Esophagus squamous epithelium (tissue), 4 donors: ENCODE measurements at regions not wholly inside any gene's neighbourhood (a gene's known extent, or its start where the extent isn't known, plus 50 kb on each side); places are given as distances from the start of the nearest gene placed in this dataset.

Source experiments
- POLR2A ChIP-seq, 4 donors: fragments of 450-650 bp; IDR thresholded peaks; one replicate each; pipeline ENCODE4 v1.6.1; 2017; ENCODE audit warnings: antibody characterized with exemption in 4 of 4, mild to moderate bottlenecking in 4 of 4, moderate library complexity in 3 of 4
- TF ChIP-seq, protein P1 (sequence below), 6 experiments: fragments of 450-650 bp in 4 of 6; fragments of 200-600 bp in 2 of 6; sonication (generic) in 2 of 6; IDR thresholded peaks; one replicate each; pipeline ENCODE4 v1.5.1; 2016 to 2019; ENCODE audit warnings: antibody characterized with exemption in 6 of 6, mild to moderate bottlenecking in 4 of 6, moderate library complexity in 4 of 6

DNA sequence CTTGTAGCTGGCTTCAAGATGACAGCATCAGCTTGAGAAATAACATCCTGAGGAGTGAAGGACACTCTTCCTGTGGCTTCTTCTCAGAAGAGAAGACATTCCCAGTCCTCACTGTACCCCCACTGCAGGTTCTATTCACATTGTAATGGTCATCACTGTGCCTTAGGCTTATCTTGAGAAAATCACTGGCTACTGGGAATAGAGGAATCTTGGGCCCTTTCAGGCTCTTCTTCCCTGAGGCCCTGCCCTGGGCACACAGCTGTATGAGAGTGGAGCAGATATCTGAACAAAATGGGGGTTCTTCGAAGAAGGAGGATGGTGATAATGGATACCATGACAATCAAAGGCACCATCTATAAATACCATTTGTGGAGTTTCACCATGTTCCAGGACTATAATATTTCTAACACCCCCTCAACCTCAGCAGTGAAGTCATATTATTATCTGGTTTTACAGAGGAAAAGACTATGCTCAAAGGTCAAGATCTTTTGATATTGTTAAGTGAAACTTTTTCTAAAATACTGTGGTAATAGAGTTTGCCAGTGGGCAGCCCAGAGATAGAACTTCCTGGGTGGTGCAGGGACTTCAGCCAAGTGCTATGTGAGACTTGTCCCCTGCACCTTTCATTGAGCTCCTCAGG is 143.1 kb upstream of the KCNE2 start:
- TF ChIP-seq, protein P1, sequence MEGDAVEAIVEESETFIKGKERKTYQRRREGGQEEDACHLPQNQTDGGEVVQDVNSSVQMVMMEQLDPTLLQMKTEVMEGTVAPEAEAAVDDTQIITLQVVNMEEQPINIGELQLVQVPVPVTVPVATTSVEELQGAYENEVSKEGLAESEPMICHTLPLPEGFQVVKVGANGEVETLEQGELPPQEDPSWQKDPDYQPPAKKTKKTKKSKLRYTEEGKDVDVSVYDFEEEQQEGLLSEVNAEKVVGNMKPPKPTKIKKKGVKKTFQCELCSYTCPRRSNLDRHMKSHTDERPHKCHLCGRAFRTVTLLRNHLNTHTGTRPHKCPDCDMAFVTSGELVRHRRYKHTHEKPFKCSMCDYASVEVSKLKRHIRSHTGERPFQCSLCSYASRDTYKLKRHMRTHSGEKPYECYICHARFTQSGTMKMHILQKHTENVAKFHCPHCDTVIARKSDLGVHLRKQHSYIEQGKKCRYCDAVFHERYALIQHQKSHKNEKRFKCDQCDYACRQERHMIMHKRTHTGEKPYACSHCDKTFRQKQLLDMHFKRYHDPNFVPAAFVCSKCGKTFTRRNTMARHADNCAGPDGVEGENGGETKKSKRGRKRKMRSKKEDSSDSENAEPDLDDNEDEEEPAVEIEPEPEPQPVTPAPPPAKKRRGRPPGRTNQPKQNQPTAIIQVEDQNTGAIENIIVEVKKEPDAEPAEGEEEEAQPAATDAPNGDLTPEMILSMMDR (IDR thresholded peaks at IDR 0.05) = no peak
- TF ChIP-seq POLR2A (IDR thresholded peaks at IDR 0.05) = no peak
